ENCODE measurements at regions not wholly inside any gene's neighbourhood (a gene's known extent, or its start where the extent isn't known, plus 50 kb on each side); places are given as distances from the start of the nearest gene placed in this dataset.
A peak's percentile ranks its signal among the peaks of the same experiment; 100 is the strongest.

DNA sequence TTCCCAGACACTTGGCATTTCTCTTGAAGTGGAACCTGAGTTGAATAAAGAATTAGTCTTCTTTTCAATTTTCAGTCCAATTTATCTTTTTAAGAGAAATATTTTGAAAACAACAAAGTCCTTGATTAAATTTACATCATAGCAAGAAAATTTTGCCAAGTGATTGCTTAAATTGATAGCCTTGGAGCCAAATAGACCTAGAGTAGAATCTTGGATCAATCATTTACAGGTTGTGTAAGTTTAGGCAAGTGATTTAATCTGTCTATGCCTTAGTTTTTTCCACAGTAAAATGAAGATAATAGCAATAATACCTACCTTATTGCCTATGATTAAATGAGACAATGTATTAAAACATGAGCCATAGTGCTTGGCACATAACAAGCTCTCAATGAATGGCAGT, 113.9 kb downstream of the LHX9 start:
- DNase-seq (ENCODE audit: insufficient read length, low spot score) (no peak), FAIRE-seq (no peak)

DNA sequence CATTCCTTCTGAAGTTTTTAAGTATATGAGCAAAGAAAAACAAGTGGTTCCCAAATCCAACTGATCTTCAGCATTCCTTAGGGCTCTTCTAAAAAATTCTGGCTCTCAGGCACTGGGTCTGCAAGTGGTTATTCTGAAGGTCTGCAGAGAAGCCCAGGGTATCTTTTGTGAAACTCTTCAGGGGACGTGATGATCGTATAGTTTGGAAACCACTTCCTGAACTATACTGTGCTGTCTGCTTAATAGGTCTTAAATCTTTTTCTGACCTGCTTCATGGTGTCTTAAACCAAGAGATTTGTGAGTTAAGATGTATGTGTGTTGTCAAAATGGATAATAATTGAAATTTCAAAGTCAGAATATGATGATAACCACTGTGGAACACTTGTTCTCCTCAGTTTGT, 115.5 kb downstream of the LHX9 start:
- FAIRE-seq = no peak
- DNase-seq (ENCODE audit: insufficient read length, low spot score) = no peak

GRCh38 chr1:198040880-198041279, 115.9 kb upstream of the NEK7 start:
- FAIRE-seq (no peak), DNase-seq (ENCODE audit: insufficient read length, low spot score) (no peak)

DNA sequence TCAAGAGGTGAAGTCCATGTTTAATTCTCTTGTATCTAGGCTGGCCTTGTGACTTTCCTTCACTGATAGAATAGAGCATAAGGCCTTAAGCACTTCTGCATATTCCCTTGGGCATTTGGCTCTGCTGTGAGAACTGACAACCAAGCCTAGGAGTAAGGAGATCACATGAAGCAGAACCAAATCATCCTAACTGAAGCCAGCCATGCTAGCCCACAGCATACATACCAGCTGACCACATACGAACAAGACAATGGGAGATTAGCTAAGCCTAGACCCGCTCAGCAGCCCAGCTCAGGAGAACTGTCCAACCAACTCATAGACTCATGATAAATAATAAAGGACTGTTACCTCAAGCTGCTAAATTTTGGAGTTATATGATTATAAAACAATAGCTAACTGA, 114.6 kb upstream of the NEK7 start:
- no peak for FAIRE-seq
- no peak for DNase-seq (ENCODE audit: insufficient read length, low spot score)

DNA sequence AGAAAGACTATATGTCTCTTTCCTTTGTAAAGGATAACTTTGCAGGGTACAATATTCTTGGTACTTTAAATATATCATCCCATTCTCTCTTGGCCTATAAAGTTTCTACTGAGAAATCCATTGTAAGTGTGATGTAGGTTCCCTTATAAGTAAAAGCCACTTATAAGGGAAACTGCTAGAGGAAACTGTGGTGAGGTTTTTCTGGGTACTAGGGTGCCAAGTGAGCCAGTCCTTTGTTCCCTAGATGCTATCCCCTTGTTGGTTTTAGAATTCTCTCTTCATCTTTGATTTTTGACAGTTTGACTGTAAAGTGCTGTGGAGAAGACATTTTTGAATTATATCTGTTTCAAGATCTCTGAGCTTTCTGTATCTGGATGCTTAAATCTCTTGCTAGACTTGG, 108.9 kb upstream of the NEK7 start:
- no peak for FAIRE-seq
- no peak for DNase-seq (ENCODE audit: insufficient read length, low spot score)

- FAIRE-seq = no peak
- DNase-seq (ENCODE audit: insufficient read length, low spot score) = no peak
Observed at GRCh38 chr1:198054510-198054909, 102.3 kb upstream of the NEK7 start.

DNA sequence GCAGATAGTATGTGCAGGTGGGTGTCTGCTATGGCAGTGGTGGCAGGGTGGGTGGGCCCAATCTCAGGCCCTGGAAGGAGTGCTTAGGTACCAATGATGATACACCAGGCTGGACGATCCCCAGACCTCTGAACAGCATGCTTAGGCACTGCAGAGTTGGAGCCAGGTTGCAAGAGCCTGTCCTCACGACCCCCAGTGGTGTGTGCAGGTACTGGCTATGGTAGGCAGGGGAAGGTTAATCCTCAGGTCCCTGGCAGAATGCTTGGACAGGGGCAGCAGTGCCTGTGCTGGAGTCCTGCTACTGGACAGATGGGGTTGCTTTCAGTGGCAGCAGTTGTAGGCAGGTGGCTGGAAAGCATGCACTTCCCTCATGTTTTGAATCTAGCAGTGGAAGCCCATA, 100.5 kb upstream of the NEK7 start:
- FAIRE-seq (no peak), DNase-seq (ENCODE audit: insufficient read length, low spot score) (no peak)

- FAIRE-seq (no peak), DNase-seq (ENCODE audit: insufficient read length, low spot score) (no peak)
Observed at GRCh38 chr1:198064181-198064580, 92.6 kb upstream of the NEK7 start.

- DNase-seq (ENCODE audit: insufficient read length, low spot score) (no peak), FAIRE-seq (no peak)
Observed at GRCh38 chr1:198068285-198068684, 88.5 kb upstream of the NEK7 start.

- DNase-seq (ENCODE audit: insufficient read length, low spot score) (peak; percentile 18), FAIRE-seq (peak; percentile 13)
Observed at GRCh38 chr1:198072177-198072576, 84.6 kb upstream of the NEK7 start.

- no peak for FAIRE-seq
- DNase-seq (ENCODE audit: insufficient read length, low spot score) = no peak
Observed at GRCh38 chr1:198075296-198075695, 81.5 kb upstream of the NEK7 start.

- no peak for FAIRE-seq
Observed at GRCh38 chr1:198079432-198079951, 77.3 kb upstream of the NEK7 start.

GRCh38 chr1:198082576-198082975, 74.2 kb upstream of the NEK7 start:
- no peak for DNase-seq (ENCODE audit: insufficient read length, low spot score)
- FAIRE-seq = no peak

More at GRCh38 chr1:198079432-198079951, 77.3 kb upstream of the NEK7 start:
- no peak for DNase-seq (ENCODE audit: insufficient read length, low spot score)

DNA sequence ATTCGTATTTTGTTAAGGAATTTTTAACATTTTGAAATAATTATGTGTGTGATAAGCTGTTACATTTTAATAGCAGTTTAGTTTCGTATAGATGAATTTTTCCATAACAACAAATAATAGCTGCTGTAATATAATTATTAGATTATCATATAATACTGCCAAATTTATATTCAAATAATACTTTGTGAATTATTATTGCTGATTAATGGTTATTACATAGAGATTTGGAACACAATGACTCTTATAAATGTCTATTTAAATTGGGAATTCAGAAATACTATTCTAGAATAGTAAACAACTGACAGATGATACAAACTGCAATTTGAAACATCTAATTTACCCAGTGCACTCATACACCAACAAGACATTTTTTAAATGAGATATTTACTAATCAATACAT, 73.2 kb upstream of the NEK7 start:
- FAIRE-seq = no peak

GRCh38 chr1:198084241-198084908, 72.4 kb upstream of the NEK7 start:
- DNase-seq (ENCODE audit: insufficient read length, low spot score) = no peak
- no peak for FAIRE-seq

More for the DNA sequence above, 73.2 kb upstream of the NEK7 start:
- DNase-seq (ENCODE audit: insufficient read length, low spot score) = no peak

DNA sequence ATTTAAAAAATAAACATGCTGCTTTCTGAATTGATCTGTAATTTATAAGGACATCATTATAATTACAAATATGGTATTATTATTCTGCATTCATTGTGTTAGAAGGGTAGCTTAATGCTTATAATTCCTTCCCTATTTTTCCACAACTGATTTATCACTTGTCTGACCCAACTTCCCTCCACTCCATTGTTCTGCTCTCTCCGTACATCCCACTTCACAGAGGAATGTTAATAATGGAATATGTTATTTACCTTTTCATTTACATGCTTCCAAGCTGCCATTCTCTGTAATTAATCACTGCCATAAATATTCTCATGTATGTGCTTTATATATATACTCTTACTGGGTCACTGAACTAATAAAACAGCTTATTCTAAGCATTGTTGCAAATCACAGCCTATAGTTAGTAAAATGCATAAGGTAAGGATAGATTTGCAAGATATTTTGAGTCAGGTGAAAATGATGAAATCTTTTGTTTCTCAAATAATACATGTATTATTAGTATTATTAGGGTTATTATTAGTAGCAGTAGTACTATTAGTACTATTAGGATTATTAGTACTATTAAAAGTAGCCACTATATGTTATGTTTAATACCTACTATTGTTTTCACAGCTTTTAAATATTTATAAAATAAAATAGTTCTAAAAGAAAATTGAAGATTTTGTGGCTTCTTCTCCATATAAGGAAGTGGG, 70.6 kb upstream of the NEK7 start:
- no peak for DNase-seq (ENCODE audit: insufficient read length, low spot score)
- FAIRE-seq = no peak

GRCh38 chr1:198087831-198088230, 69.0 kb upstream of the NEK7 start:
- FAIRE-seq (no peak), DNase-seq (ENCODE audit: insufficient read length, low spot score) (no peak)

DNA sequence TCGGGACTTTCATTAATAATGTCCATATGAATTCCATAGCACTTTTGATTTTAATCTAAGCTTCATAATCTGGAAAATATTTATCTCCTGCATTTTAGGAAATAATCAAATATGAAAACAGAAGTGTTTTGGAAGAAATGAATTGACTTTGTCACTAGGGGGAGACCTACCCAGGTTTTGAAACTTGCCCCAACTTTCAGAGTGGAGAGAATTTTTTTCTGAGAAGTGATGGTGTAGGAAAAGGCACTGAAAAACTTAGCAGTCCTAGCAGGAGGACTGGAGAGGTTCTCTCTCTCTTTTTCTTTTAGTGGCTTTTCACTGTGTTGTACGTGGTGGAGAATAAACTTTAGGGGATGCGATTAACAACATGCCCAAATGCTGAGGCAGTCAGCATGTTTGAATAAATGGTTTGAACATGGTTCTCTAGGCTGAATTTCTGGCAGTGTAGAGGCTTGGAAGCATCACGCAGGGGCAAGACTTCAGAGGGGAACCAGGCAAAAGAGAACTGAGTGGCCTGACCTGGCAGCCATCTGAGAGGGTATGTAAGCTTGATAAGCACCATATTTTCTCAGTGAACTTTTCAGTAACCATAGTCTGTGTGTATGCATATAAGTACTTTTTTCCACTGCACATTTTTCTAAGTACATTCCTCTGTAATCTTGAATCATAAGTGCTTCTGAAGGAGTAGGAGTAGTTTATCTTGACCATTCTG, 68.3 kb upstream of the NEK7 start:
- peak; percentile 54 for DNase-seq (ENCODE audit: insufficient read length, low spot score)
- FAIRE-seq = peak; percentile 54

DNA sequence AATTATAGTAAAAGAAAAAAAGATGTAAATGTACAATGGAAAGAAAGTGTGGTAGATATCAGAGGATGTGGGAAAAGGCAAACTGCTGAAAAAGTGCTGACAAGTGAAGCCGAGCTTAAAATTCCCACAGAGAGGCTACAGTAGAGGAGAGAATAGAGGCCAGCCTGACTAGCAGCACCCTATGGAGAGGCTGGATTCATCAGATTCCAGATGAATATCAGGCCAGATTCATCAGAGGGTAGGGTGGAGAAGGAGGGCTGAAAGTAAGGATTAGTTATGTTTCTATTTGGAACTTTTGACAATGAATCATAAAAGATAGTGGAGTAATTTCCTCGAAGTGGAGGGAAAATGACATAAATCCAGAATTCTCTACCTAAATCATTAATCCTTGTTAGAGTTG, 60.4 kb upstream of the NEK7 start:
- FAIRE-seq = no peak
- DNase-seq (ENCODE audit: insufficient read length, low spot score) = no peak

DNA sequence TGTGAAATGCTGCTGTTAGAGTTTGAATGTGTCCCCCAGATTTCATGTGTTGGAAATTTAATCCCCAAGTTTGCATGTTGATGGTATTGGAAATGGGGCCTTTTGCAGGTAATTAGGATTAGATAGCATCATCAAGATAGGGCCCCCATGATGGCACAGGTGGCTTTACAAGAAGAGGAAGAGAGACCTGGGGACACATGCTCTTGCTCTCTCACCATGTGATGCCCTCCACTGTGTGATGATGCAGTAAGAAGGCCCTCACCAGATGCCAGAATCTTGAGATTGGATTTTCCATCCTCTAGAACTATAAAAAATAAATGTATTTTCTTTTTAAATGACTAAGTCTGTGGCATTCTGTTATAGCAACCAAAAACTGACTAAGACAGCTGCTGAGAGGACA, 57.0 kb upstream of the NEK7 start:
- DNase-seq (ENCODE audit: insufficient read length, low spot score) = no peak
- FAIRE-seq = no peak

GRCh38 chr1:198101716-198102453, 54.9 kb upstream of the NEK7 start:
- FAIRE-seq = no peak
- no peak for DNase-seq (ENCODE audit: insufficient read length, low spot score)
